Stimulated activated CD4-positive, alpha-beta T cell treated with anti-CD3 and anti-CD28 coated beads, TNF-alpha, amount 100 ng/mL, for 4 hours (primary cell): ENCODE measurements at regions not wholly inside any gene's neighbourhood (a gene's known extent, or its start where the extent isn't known, plus 50 kb on each side); places are given as distances from the start of the nearest gene placed in this dataset.
"Not testable (repeated sequence)": the region's sequence is repeated elsewhere in the genome, so short reads cannot be mapped to it uniquely, and the experiment has no call there.

Experiments
- DNase-seq, 3 experiments: peaks; one replicate each; pipeline ENCODE4 v3.0.0-alpha.2; 2020; ENCODE audit warnings: low read depth in 3 of 3

DNA sequence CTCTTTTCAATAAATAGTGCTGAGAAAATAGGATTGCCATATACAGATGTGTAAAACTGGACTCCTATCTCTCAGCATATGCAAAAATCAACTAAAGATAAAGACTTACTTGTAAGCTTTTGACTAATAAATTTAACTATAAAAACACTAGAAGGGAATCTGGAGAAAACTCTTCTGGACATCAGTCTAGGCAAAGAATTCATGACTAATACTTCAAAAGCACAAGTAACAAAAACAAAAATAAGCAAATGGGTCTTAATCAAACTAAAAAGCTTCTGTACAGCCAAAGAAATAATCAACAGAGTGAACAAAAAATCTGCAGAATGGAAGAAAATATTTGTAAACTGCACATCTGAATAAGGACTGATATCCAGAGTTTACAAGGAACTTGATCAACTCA, 1122.2 kb downstream of the TBL1XR1 start:
- no peak for DNase-seq

DNA sequence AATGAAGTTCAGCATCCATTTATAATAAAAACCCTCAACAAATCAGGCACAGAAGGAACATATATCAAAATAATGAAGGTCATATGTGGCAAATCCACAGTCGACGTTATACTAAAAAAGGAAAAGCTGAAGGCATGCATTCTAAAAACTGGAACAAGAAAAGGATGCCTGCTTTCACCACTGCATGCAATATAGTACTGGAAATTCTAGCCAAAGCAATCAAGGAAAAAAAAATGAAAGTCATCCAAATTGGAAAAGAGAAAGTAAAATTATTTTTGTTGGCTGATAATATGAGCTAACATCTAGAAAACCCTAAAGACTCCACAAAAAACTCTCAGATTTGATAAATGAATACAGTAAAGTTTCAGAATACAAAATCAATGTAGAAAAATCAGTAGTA, 1123.2 kb downstream of the TBL1XR1 start:
- DNase-seq: no peak

DNA sequence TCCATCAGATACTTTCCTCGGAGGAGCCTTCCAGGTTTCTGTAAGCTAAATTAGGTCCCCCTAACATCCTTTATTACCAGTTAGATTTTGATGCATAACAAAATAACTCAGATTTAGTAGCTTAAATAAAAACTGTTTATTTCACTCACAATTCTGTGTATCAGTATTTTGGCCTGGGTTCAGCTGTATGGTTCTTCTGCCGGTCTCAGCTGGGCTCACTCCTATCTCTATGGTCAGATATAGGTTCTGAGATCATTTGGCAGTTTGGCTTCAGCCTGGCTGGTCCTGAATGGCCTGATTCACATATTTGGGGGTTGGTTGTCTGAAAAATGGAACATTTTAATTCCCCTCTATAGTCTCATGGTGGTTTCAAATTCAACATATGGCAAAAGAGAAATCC, 1125.3 kb downstream of the TBL1XR1 start:
- DNase-seq: no peak

DNA sequence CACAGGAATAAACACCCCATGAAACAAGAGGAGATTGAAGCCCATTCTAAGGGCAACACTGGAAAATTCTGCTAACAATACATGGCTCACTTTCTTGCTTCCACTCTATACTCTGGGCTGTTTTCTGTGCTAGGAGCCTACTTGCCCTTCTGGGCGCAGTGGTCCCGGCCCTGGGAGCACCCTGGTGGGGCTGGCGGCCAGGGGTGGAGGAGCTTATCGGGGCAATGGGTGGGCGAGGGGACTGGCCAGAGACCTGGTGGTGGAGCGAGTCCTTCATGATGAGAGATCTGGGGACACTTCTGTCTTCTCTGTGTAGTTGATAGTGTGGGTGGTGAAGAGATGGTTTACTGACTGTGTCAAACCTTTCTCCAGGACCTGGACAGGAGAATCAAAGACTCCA, 1128.5 kb downstream of the TBL1XR1 start:
- no peak for DNase-seq

DNA sequence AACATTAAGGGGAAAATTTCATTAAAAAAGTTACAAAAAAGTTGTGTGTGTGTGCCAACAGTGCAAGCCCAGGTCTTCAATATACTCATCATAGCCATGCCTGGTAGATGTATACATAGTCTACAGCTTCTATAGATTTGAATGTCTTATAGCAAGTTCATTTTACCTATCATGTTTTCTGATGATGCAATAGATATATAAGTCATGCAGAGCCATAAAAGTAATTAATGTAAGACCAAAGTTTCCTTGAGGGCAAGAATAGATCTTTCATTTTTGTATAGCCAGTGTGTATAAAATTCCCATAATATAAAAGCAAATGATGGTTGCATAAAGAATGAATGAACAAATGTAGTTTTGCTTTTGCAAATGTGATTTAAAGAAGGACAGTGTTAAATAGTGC, 1138.4 kb downstream of the TBL1XR1 start:
- no peak for DNase-seq

DNA sequence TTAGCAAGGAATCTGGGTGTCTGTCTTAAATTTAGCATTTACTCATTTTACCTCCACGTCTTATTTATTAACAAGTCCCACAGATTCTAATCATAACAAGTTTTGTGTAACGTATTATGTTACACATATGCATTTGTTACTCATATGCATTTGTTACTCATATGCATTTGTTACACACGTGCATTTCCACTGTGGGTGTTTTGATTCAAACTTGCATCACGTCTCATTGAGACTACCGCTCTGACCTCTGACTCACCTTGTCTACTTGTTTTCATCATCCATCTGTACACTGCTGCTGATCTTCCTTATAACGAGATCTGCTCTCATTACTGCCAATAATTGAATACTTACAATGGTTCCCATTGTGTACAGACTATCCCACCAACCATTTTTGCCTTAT, 1141.4 kb downstream of the TBL1XR1 start:
- no peak for DNase-seq

DNA sequence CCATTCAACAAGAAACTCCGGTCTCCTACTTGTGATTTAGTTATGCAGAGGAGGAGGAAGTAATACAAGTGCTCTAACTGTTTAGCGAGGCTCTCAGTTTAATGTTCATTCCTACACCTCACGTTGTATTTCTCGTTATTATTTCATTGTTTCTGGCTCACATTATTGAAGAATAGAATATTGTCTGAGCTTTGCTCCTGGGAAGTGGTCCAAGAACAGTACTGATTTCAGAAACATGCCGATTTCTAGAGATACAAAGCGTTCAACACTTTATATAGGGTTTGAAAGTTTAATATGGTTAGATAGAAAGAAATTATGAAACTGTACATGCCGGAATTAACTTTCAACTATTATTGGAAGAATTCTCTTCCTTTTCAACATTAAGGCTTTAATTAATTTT, 1145.5 kb downstream of the TBL1XR1 start:
- no peak for DNase-seq

DNA sequence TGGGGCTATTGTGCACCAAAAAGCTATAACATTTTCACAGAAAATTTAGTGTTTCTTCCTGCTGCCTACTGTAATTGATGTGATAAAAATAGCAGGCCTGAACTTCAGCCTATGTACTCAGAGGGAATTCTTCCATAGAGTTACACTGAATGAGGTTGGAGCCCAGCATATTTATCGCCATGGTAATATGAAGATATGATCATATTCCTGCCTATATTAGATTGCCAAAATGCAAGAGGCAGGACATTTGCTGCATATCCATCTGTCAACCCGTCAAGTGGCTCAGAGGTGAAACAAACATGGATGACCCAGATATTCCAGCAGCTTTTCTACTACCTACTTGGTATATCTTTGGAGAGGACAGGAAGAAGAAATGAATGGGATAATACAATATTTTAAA, 1150.6 kb downstream of the TBL1XR1 start:
- no peak for DNase-seq

DNA sequence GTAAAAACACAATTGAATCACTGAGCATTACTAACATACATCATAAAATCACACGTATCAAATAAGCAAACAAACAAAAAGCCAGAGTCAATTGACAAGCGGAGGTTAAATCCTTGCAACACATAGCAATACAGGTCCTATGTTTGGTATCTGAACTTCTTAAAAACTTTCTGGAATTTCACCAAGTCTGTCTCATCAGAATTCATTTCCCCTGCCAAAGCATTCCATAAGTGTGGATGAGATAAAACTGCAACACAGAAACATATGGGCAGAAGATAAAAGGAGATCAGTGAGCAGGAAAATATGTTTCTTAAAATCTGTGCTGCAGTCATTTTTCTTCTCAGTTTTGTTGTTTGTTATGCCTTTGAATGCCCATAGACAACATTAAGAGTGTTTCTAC, 1155.5 kb downstream of the TBL1XR1 start:
- DNase-seq: no peak

DNA sequence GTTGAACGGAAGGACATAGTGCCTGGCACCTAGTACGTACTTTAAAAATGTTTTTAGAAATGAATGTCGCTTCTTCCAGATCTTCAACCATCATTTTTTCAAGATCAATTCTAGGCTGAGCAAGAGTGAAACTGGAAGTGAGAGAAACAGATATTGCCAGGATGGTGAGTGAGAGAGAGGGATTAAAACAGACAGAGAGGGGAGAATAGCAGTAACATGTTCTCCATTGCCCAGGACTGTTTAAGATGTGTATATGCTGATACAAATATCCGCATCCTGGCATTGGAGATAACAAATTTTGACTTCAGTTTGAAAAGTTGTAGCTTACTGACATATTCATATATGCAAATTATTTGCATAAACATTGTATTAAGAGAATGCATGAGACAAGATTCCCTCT, 1156.1 kb downstream of the TBL1XR1 start:
- no peak for DNase-seq

DNA sequence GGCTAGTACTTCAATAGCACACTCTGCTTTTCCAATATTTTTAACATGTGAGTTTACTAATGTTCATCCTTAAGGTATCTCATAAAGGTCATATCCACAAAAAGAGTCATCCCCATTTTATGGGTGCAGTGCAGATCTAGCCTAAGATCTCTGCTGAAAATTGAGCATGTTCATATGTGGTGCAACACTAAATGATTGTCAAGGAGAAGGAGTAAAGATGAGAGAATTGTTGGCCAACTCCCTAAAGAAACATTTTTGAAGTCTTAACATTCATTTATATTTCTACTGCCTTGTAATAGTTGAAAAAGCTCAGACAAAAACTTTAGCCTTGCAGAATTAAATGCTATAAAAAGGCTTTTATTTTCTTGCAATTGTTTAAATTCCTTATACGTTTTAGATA, 1159.6 kb downstream of the TBL1XR1 start:
- no peak for DNase-seq

DNA sequence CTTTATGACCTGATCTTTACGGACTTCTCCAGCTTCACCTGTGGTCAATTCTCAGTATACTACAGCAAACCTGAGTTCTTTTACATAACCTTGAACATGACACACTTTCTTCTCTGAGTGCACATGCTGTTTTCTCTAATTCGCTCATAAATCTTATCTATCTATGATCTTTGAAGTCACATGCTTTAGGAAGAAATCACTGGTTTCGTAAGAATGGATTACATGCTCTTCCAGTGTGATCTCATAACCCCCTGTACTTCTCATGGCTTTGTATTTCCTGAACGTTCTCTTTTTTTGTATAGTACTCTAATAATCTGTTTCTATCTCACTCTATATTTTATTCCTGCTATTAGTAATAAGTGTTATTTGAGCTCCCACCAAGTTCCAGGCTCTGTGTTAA, 1165.2 kb downstream of the TBL1XR1 start:
- no peak for DNase-seq

DNA sequence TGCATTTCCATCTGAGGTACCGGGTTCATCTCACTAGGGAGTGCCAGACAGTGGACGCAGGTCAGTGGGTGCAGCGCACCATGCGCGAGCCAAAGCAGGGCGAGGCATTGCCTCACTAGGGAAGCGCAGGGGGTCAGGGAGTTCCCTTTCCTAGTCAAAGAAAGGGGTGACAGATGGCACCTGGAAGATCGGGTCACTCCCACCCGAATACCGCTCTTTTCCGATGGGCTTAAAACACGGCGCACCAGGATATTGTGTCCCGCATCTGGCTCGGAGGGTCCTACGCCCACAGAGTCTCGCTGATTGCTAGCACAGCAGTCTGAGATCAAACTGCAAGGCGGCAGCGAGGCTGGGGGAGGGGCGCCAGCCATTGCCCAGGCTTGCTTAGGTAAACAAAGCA, 1157.1 kb downstream of the NAALADL2 start:
- DNase-seq: not testable (repeated sequence)

DNA sequence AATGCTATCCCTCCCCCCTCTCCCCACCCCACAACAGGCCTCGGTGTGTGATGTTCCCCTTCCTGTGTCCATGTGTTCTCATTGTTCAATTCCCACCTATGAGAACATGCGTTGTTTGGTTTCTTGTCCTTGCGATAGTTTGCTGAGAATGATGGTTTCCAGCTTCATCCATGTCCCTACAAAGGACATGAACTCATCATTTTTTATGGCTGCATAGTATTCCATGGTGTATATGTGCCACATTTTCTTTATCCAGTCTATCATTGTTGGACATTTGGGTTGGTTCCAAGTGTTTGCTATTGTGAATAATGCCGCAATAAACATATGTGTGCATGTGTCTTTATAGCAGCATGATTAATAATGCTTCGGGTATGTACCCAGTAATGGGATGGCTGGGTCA, 1156.1 kb downstream of the NAALADL2 start:
- not testable (repeated sequence) for DNase-seq

DNA sequence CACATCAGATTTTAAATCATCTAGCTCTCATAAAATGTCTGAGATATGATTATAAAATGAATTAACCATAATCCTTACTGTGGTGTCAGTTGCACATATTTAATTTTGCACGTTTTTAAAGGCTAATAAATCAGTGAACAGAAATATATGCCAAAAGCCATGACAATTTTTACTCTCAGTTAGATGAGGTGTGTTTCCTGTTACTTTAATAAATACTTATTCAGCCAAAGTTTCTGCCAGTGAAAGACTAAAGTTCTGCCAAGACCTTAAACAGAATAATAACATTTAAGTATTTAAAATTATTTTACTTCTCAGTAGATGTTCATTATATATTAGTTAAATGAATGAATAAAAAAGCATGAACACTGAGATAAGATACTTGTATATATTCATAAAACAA, 1150.1 kb downstream of the NAALADL2 start:
- no peak for DNase-seq

DNA sequence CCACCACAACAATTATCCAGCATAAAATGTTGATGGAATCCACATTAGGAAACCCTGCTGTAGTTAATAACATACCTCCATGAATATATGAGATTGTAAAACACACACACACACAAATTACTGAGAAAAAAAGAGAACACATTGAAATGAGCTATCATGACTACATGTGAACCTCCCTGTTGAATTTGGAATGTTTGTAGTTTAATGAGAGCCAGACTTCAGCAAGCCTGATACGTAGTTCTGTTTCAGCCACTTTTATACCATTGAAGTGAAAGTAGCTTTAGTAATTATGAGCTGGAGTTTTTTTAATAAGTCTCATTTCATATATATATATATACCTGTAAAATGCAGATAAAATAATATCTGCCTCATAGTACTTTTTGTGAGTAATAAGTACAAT, 1146.4 kb downstream of the NAALADL2 start:
- DNase-seq: no peak

DNA sequence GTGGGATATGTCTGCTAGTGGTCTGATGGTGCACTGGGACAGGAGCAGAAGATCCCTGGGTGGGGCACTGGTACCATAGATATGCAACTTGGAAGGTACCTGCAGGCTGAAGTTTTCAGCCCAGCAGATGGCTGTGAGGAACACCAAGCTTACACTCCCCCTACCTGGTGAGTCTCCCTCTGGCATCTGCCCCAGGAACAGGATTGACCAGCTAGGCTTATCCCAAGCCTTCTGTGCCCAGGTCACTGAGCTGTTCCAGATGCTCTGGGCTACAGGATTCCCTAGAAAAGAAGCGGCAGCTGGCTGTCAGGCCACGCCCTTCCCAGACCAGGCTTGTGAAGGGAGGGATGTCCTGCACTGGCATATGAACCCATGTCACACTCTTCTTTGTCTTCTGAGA, 1130.0 kb downstream of the NAALADL2 start:
- no peak for DNase-seq

DNA sequence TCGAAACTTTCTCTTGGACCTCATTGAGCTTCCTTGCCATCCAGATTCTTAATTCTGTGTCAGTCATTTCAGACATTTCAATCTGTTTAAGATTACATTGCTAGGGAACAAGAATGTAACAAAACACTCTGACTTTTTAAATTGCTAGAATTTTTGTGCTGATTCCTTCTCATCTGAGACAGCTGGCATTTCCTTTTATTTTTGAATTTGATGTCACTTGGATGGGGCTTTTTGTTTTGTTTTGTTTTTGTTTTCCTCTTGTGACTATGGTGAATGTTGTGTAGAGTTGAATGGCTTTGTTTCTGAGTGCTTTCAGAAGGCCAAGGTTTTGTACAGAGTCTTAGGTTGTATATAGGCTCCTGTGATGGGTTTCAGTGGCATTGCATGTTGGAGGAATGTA, 1129.3 kb downstream of the NAALADL2 start:
- no peak for DNase-seq

DNA sequence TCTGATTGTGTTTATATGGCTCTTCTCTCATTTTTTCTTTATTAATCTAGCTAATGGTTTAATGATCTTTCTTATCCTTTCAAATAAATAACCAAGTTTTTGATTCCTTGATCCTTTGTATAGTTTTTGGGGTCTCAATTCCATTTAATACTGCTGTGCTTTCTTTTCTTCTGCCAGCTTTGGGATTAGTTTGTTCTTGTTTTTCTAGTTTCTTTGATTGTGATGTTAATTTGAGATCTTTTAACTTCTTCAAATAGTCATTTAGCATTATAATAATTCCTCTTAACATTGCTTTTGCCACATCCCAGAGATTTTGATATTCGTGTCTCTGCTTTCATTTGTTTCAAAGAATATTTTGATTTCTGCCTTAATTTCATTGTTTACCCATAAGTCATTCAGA, 1126.6 kb downstream of the NAALADL2 start:
- DNase-seq: no peak

DNA sequence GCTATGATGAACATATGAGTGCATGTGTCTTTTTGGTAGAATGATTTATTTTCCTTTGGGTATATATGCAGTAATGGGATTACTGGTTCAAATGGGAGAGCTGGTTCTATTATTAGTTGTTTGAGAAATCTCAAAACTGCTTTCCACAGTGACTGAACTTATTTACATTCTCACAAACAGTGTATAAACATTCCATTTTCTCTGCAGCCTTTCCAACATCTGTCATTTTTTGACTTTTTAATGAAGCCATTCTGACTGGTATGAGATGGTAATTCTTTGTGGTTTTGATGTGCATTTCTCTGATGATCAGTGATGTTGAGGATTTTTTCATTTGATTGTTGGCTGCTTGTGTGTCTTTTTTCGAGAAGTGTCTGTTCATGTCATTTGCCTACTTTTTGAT, 1124.2 kb downstream of the NAALADL2 start:
- no peak for DNase-seq

DNA sequence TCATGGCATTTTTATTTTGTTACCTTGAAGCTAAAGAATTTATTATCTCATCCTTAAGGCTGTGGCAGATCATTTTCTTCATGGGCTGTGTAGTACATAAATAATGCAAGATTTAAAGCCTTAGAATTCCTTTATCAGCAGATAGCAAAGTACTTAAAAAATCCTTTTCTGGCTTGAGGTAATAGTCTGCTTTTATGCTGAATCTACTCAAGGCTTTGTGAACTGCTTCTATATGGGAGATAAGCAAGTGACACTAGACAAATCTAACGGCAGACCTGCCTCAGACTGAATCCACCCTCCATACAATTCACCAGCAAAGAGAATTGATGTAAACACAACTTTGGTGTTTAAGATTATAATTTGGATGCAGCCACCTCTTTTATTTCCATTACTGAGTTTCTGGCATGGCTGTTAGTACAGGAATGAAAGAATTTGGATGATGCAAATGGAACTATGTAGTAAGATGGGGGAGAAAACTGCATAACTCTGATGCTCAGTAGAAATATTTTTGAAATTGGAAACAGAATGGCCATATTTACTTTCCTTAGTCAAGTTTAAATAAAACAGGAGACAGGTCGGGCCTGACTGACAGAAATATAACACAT, 1121.5 kb downstream of the NAALADL2 start:
- DNase-seq: no peak

DNA sequence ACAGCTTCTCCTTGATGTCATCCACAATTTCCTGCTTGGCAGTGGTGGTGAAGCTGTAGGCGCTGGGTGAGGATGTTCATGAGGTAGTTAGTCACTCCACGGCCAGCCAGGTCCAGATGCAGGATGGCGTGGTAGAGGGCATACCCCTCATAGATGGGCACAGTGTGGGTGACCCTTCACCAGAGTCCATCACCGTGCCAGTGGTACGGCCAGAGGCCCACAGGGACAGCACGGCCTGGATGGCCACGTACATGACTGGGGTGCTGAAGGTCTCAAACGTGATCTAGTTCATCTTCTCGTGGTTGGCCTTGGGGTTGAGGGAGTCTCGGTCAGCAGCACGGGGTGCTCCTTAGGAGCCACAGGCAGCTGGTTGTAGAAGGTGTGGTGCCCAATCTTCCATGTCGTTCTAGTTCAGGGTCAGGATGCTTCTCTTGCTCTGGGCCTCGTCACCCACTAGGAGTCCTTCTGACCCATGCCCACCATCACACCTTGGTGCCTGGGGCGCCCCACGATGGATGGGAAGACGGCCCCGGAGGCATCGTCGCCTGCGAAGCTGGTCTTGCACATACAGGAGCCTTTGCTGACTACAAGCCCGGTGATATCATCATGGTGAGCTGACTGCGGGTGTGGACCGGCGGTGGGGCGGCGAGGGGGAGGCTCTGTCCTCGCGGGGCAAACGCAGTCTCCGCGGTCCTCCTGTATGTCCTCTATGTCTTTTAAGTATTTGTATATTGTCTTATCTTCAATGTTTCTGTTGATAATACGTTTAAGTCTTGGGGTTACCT, 1119.0 kb downstream of the NAALADL2 start:
- DNase-seq: no peak

DNA sequence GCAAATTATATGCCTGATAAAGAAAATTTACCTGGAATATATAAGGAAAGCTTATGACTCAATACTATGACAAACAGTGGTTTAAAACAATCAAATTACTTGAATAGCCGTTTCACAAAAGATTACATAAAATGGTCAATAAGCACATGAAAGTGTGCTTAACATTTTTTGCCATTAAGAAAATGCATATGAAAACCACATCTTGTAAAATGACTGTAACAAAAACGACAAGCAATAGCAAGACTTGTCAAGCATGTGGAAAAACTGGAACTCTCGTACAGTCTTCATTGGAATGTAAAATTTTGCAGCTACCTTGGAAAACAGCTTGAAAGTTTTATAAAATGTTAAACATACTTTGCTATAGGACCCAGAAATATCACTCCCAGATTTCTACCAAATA, 1110.3 kb downstream of the NAALADL2 start:
- no peak for DNase-seq

DNA sequence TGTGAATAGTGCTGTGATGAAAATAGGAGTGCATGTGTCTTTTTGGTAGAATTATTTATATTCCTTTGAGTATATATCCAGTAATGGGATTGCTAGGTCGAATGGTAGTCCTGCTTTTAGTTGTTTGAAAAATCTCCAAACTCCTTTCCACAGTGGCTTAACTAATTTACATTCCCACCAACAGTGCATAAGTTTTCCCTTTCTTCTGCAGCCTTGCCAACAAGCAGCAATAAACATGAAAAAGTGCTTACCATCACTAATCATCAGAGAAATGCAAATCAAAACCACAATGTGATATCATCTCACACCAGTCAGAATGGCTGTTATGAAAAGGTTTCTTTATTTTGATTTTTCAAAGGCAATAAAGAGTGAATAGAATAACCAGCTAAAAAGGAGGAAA, 1105.9 kb downstream of the NAALADL2 start:
- no peak for DNase-seq
